Neural cell (in vitro differentiated cells): ENCODE measurements at regions not wholly inside any gene's neighbourhood (a gene's known extent, or its start where the extent isn't known, plus 50 kb on each side); places are given as distances from the start of the nearest gene placed in this dataset.

Source experiments
- H2AFZ ChIP-seq: fragments of 200-600, 300-800 bp; sonication (generic), shearing (Covaris generic); 2 replicates; pipeline ENCODE4 v1.6.0; 2014; ENCODE audit warnings: low read depth, mild to moderate bottlenecking, antibody characterized with exemption, low read length, moderate library complexity
- H3F3A ChIP-seq: fragments of 200-600 bp; shearing (Covaris generic); 2 replicates; pipeline ENCODE4 v1.6.1; 2016; ENCODE audit warnings: mild to moderate bottlenecking, moderate library complexity, mixed read lengths, antibody characterized with exemption, low read length; ENCODE audit not compliant: insufficient read depth, poor library complexity, severe bottlenecking
- H3K27ac ChIP-seq: fragments of 200-600, 300-800 bp; sonication (generic), shearing (Covaris generic); 2 replicates; pipeline ENCODE4 v1.5.1; 2014; ENCODE audit warnings: mild to moderate bottlenecking, low read length, moderate library complexity
- H3K27me3 ChIP-seq: fragments of 300-800, 200-600 bp; sonication (generic), shearing (Covaris generic); 2 replicates; pipeline ENCODE4 v1.6.0; 2014; ENCODE audit warnings: mild to moderate bottlenecking, low read depth, low read length, moderate library complexity; ENCODE audit not compliant: insufficient read depth
- H3K36me3 ChIP-seq: fragments of 300-800, 200-600 bp; sonication (generic), shearing (Covaris generic); 2 replicates; pipeline ENCODE4 v1.5.1; 2014; ENCODE audit warnings: mild to moderate bottlenecking, antibody characterized with exemption, low read length, moderate library complexity; ENCODE audit not compliant: insufficient read depth
- H3K4me2 ChIP-seq: fragments of 300-800, 200-600 bp; sonication (generic), shearing (Covaris generic); 2 replicates; pipeline ENCODE4 v1.6.0; 2014; ENCODE audit warnings: mild to moderate bottlenecking, low read length
- H3K4me3 ChIP-seq: fragments of 300-800, 200-600 bp; sonication (generic), shearing (Covaris generic); 2 replicates; pipeline ENCODE4 v1.5.1; 2014; ENCODE audit warnings: mild to moderate bottlenecking, low read length, moderate library complexity
- H3K79me2 ChIP-seq: fragments of 200-600 bp; shearing (Covaris generic); replicated peaks from 2 replicates; pipeline ENCODE4 v1.6.0; 2014; ENCODE audit warnings: mild to moderate bottlenecking, low read length, moderate library complexity; ENCODE audit not compliant: insufficient read depth
- H3K9ac ChIP-seq: fragments of 300-800, 200-600 bp; sonication (generic), shearing (Covaris generic); 2 replicates; pipeline ENCODE4 v1.6.1; 2016; ENCODE audit warnings: mild to moderate bottlenecking, low read length, mixed read lengths
- H3K9me2 ChIP-seq: fragments of 200-600 bp; shearing (Covaris generic); 2 replicates; pipeline ENCODE4 v1.6.1; 2016; ENCODE audit warnings: mild to moderate bottlenecking, low read length, mixed read lengths; ENCODE audit not compliant: insufficient read depth
- H3K9me3 ChIP-seq: fragments of 200-600, 300-800 bp; sonication (generic), shearing (Covaris generic); 2 replicates; pipeline ENCODE4 v1.6.1; 2016; ENCODE audit warnings: mild to moderate bottlenecking, mixed run types, low read length, moderate library complexity, mixed read lengths
- H4K20me1 ChIP-seq: fragments of 200-600 bp; shearing (Covaris generic); 2 replicates; pipeline ENCODE4 v1.6.1; 2016; ENCODE audit warnings: mild to moderate bottlenecking, mixed run types; ENCODE audit not compliant: insufficient read depth
- CTCF ChIP-seq: fragments of 450-650 bp; IDR thresholded peaks from 2 replicates; pipeline ENCODE4 v1.5.1; 2014; ENCODE audit warnings: antibody characterized with exemption, mild to moderate bottlenecking, moderate library complexity; ENCODE audit not compliant: poor library complexity, severe bottlenecking
- EP300 ChIP-seq: fragments of 450-650 bp; conservative IDR thresholded peaks from 2 replicates; pipeline ENCODE4 v1.6.1; 2014; ENCODE audit warnings: antibody characterized with exemption, mild to moderate bottlenecking, moderate library complexity; ENCODE audit not compliant: poor library complexity, severe bottlenecking
- EZH2 ChIP-seq: fragments of 200-600, 300-800 bp; shearing (Covaris generic), sonication (generic); IDR thresholded peaks from 2 replicates; pipeline ENCODE4 v1.6.1; 2014; ENCODE audit warnings: antibody characterized with exemption, low read length, borderline replicate concordance, mild to moderate bottlenecking; ENCODE audit not compliant: insufficient read depth, poor library complexity, severe bottlenecking
- MXI1 ChIP-seq: fragments of 450-650 bp; conservative IDR thresholded peaks from 2 replicates; pipeline ENCODE4 v1.6.1; 2014; ENCODE audit warnings: antibody characterized with exemption, mild to moderate bottlenecking; ENCODE audit not compliant: poor library complexity, severe bottlenecking
- POLR2AphosphoS5 ChIP-seq: IDR thresholded peaks from 2 replicates; pipeline ENCODE4 v1.6.1; 2012
- REST ChIP-seq: IDR thresholded peaks from 2 replicates; pipeline ENCODE4 v1.6.1; 2012; ENCODE audit warnings: borderline replicate concordance

GRCh38 chr16:48932216-48932855 is 322.4 kb upstream of the N4BP1 start:
- Histone ChIP-seq H3K27ac (no peak overlapping the region), H3K9ac (no peak overlapping the region), H4K20me1 (no peaks in the 10 kb centered on the region), H3F3A (no peaks in the 10 kb centered on the region), H3K9me3 (no peaks in the 10 kb centered on the region), H3K79me2 (no peaks in the 10 kb centered on the region), H2AFZ (no peak overlapping the region), H3K4me2 (no peak overlapping the region), H3K4me3 (no peak overlapping the region), H3K36me3 (no peaks in the 10 kb centered on the region), H3K9me2 (no peaks in the 10 kb centered on the region), H3K27me3 (no peaks in the 10 kb centered on the region)
- TF ChIP-seq REST (no peak), EZH2 (peak; percentile 70), EP300 (no peak), MXI1 (no peak), CTCF (no peak), POLR2AphosphoS5 (no peak)

GRCh38 chr16:48930951-48931553 is 321.1 kb upstream of the N4BP1 start:
- H2AFZ ChIP-seq, result no peak overlapping the region

More at GRCh38 chr16:48930951-48931553, 321.1 kb upstream of the N4BP1 start:
- H3K9me2 ChIP-seq, result no peaks in the 10 kb centered on the region
- no peak overlapping the region for H3K9ac ChIP-seq
- no peaks in the 10 kb centered on the region for H3K79me2 ChIP-seq
- H3K9me3 ChIP-seq, result no peaks in the 10 kb centered on the region
- no peaks in the 10 kb centered on the region for H3F3A ChIP-seq
- TF ChIP-seq CTCF (no peak), EP300 (no peak)
- no peak overlapping the region for H3K27ac ChIP-seq
- H4K20me1 ChIP-seq, result no peaks in the 10 kb centered on the region
- no peaks in the 10 kb centered on the region for H3K27me3 ChIP-seq
- H3K36me3 ChIP-seq, result no peaks in the 10 kb centered on the region
- no peak overlapping the region for H3K4me2 ChIP-seq
- H3K4me3 ChIP-seq, result no peak overlapping the region
